H1 (cell line): ENCODE measurements at regions not wholly inside any gene's neighbourhood (a gene's known extent, or its start where the extent isn't known, plus 50 kb on each side); places are given as distances from the start of the nearest gene placed in this dataset.

ENCODE experiments used
- CTCF ChIA-PET: fragments of 300-600 bp; sonication (Branson Sonifier 250); formaldehyde crosslinking; loops from one replicate; lab custom pipeline; 2021; ENCODE audit not compliant: partially characterized antibody; lab: Charles Lee
- POLR2A ChIA-PET: fragments of 300-600 bp; sonication (Branson Sonifier 250); formaldehyde crosslinking; loops from one replicate; lab custom pipeline; 2021; ENCODE audit warnings: inconsistent platforms; ENCODE audit not compliant: partially characterized antibody; lab: Charles Lee
- DNase-seq, 2 experiments: peaks; one replicate each; pipeline versions ENCODE4 v3.0.0 to v3.0.0-alpha.2; 2010 to 2022; ENCODE audit warnings: low spot score in 2 of 2, low read depth in 1 of 2, mixed read lengths in 1 of 2
- FAIRE-seq: peaks from 2 replicates; lab custom pipeline; 2011; peaks lifted over from hg19 to GRCh38; lab: Jason Lieb, UNC
- H2AFZ ChIP-seq: 2 replicates; pipeline ENCODE4 v1.8.1; 2012; ENCODE audit warnings: low read length, inconsistent platforms
- H2AK5ac ChIP-seq: 2 replicates; pipeline ENCODE4 v1.6.1; 2013; ENCODE audit warnings: low read depth, low read length
- H2BK120ac ChIP-seq: replicated peaks from 2 replicates; pipeline ENCODE3; 2013; ENCODE audit warnings: low read depth, low read length, inconsistent platforms
- H2BK12ac ChIP-seq: 2 replicates; pipeline ENCODE4 v1.6.1; 2013; ENCODE audit warnings: low read depth, low read length
- H2BK15ac ChIP-seq: 2 replicates; pipeline ENCODE4 v1.6.1; 2013; ENCODE audit warnings: low read length
- H2BK20ac ChIP-seq: 2 replicates; pipeline ENCODE4 v1.6.1; 2013; ENCODE audit warnings: low read length
- H2BK5ac ChIP-seq: 2 replicates; pipeline ENCODE4 v1.6.1; 2013; ENCODE audit warnings: low read depth, low read length
- H3K14ac ChIP-seq: 2 replicates; pipeline ENCODE4 v1.6.1; 2013; ENCODE audit warnings: inconsistent platforms; ENCODE audit not compliant: insufficient read length
- H3K18ac ChIP-seq: 2 replicates; pipeline ENCODE4 v1.6.1; 2013; ENCODE audit warnings: low read length; ENCODE audit errors: extremely low read depth
- H3K23ac ChIP-seq: 2 replicates; pipeline ENCODE4 v1.6.1; 2013; ENCODE audit warnings: inconsistent platforms; ENCODE audit not compliant: insufficient read length
- H3K23me2 ChIP-seq: 2 replicates; pipeline ENCODE4 v1.6.1; 2013; ENCODE audit warnings: low read depth, low read length
- H3K27ac ChIP-seq: 2 replicates; pipeline ENCODE4 v1.6.1; 2011; ENCODE audit warnings: low read depth, low read length, inconsistent platforms
- H3K27me3 ChIP-seq, 4 experiments: replicated peaks in 1 of 4; 1 replicate in 1 of 4; 2 replicates in 3 of 4; pipeline versions ENCODE4 v1.6.1 to v1.8.1; 2011 to 2013; ENCODE audit warnings: low read length in 3 of 4, mild to moderate bottlenecking in 3 of 4, inconsistent platforms in 2 of 4, mixed read lengths in 2 of 4, moderate library complexity in 1 of 4; ENCODE audit not compliant: control insufficient read depth in 3 of 4, insufficient read depth in 3 of 4; ENCODE audit errors: extremely low read depth in 1 of 4
- H3K36me3 ChIP-seq, 4 experiments: 2 replicates each; pipeline versions ENCODE4 v1.6.1 to v1.8.1; 2011 to 2013; ENCODE audit warnings: mild to moderate bottlenecking in 4 of 4, low read length in 3 of 4, moderate library complexity in 2 of 4, control low read depth in 1 of 4, inconsistent platforms in 1 of 4; ENCODE audit not compliant: insufficient read depth in 4 of 4, control insufficient read depth in 2 of 4
- H3K4ac ChIP-seq: replicated peaks from 2 replicates; pipeline ENCODE3; 2013; ENCODE audit warnings: low read length, low read depth, mixed read lengths, inconsistent platforms; ENCODE audit not compliant: insufficient read length
- H3K4me1 ChIP-seq, 4 experiments: replicated peaks in 1 of 4; 1 replicate in 1 of 4; 2 replicates in 3 of 4; pipeline versions ENCODE4 v1.6.1 to v1.8.1; 2011 to 2013; ENCODE audit warnings: low read length in 3 of 4, inconsistent platforms in 2 of 4, mixed read lengths in 1 of 4; ENCODE audit not compliant: insufficient read depth in 4 of 4, control insufficient read depth in 3 of 4
- H3K4me2 ChIP-seq, 2 experiments: 2 replicates each; pipeline versions ENCODE4 v1.6.1 to v1.8.1; 2011 to 2013; ENCODE audit warnings: low read depth in 2 of 2, low read length in 2 of 2, control low read depth in 1 of 2, inconsistent platforms in 1 of 2, mild to moderate bottlenecking in 1 of 2; ENCODE audit not compliant: insufficient read depth in 1 of 2
- H3K4me3 ChIP-seq, 4 experiments: fragments of 200-600, 300-600 bp in 1 of 4; sonication (generic), shearing (Covaris generic), sonication (Bioruptor Twin) in 1 of 4; 2 replicates each; pipeline versions ENCODE4 v1.5.1 to v1.8.1; 2011 to 2016; ENCODE audit warnings: low read length in 4 of 4, low read depth in 3 of 4, control low read depth in 2 of 4, inconsistent platforms in 2 of 4, mild to moderate bottlenecking in 2 of 4, mixed read lengths in 1 of 4, moderate library complexity in 1 of 4; ENCODE audit not compliant: insufficient read depth in 2 of 4; ENCODE audit errors: extremely low read depth in 1 of 4
- H3K56ac ChIP-seq: replicated peaks from 2 replicates; pipeline ENCODE3; 2013; ENCODE audit warnings: low read depth, mild to moderate bottlenecking, mixed read lengths, low read length, inconsistent platforms; ENCODE audit not compliant: insufficient read length
- H3K79me1 ChIP-seq: 2 replicates; pipeline ENCODE4 v1.6.1; 2013; ENCODE audit warnings: low read depth, low read length, control low read depth
- H3K79me2 ChIP-seq, 2 experiments: 2 replicates each; pipeline versions ENCODE4 v1.6.1 to v1.8.1; 2012 to 2013; ENCODE audit warnings: low read length in 2 of 2, mild to moderate bottlenecking in 2 of 2, inconsistent platforms in 1 of 2; ENCODE audit not compliant: insufficient read depth in 2 of 2, control insufficient read depth in 1 of 2
- H3K9ac ChIP-seq, 4 experiments: replicated peaks in 1 of 4; 1 replicate in 1 of 4; 2 replicates in 3 of 4; pipeline versions ENCODE4 v1.6.1 to v1.8.1; 2011 to 2013; ENCODE audit warnings: low read depth in 3 of 4, low read length in 3 of 4, control low read depth in 2 of 4, mild to moderate bottlenecking in 2 of 4, moderate library complexity in 2 of 4, inconsistent platforms in 1 of 4; ENCODE audit errors: extremely low read depth in 1 of 4
- H3K9me3 ChIP-seq, 2 experiments: 2 replicates each; pipeline versions ENCODE4 v1.6.1 to v1.8.1; 2012 to 2013; ENCODE audit warnings: mild to moderate bottlenecking in 2 of 2, moderate library complexity in 2 of 2, control low read depth in 1 of 2, inconsistent platforms in 1 of 2, low read depth in 1 of 2, low read length in 1 of 2, mixed read lengths in 1 of 2; ENCODE audit not compliant: insufficient read depth in 2 of 2
- H4K20me1 ChIP-seq, 2 experiments: replicated peaks in 1 of 2; 2 replicates each; pipeline versions ENCODE3 to v1.8.1; 2011 to 2013; ENCODE audit warnings: inconsistent platforms in 2 of 2, low read length in 2 of 2, mild to moderate bottlenecking in 1 of 2; ENCODE audit not compliant: insufficient read depth in 2 of 2, control insufficient read depth in 1 of 2
- H4K5ac ChIP-seq: 2 replicates; pipeline ENCODE4 v1.6.1; 2013; ENCODE audit warnings: low read length, low read depth, mixed read lengths, inconsistent platforms; ENCODE audit not compliant: insufficient read length
- H4K8ac ChIP-seq: 2 replicates; pipeline ENCODE4 v1.8.0; 2013; ENCODE audit warnings: mild to moderate bottlenecking, moderate library complexity, low read length, inconsistent platforms; ENCODE audit not compliant: insufficient read depth; ENCODE audit errors: extremely low read depth
- H4K91ac ChIP-seq: replicated peaks from 2 replicates; pipeline ENCODE3; 2013; ENCODE audit warnings: low read length, mixed read lengths, inconsistent platforms; ENCODE audit not compliant: insufficient read length
- BRCA1 ChIP-seq: IDR thresholded peaks from 2 replicates; pipeline ENCODE4 v1.6.1; 2012; ENCODE audit warnings: low read depth, low read length, improper control_type of control experiment
- CREB1 ChIP-seq: IDR thresholded peaks from 2 replicates; pipeline ENCODE4 v1.6.1; 2012; ENCODE audit warnings: inconsistent platforms
- CTCF ChIP-seq, 3 experiments: IDR thresholded peaks; 1 replicate in 2 of 3; 2 replicates in 1 of 3; pipeline versions ENCODE4 v1.5.1 to v1.6.1; 2011; ENCODE audit warnings: low read length in 3 of 3, mild to moderate bottlenecking in 3 of 3, inconsistent platforms in 2 of 3, low read depth in 1 of 3, moderate library complexity in 1 of 3; ENCODE audit not compliant: insufficient read depth in 1 of 3; ENCODE audit errors: control extremely low read depth in 1 of 3
- HDAC2 ChIP-seq, 2 experiments: fragments of 300-600 bp in 1 of 2; sonication (generic) in 1 of 2; IDR thresholded peaks; 2 replicates each; pipeline ENCODE4 v1.6.1; 2011 to 2012; ENCODE audit warnings: low read depth in 2 of 2, low read length in 2 of 2, mild to moderate bottlenecking in 2 of 2, moderate library complexity in 2 of 2, borderline replicate concordance in 1 of 2, inconsistent platforms in 1 of 2
- KDM1A ChIP-seq: fragments of 200-600, 300-600 bp; sonication (generic); IDR thresholded peaks from 2 replicates; pipeline ENCODE4 v1.7.1; 2016; ENCODE audit warnings: mild to moderate bottlenecking, low read length, borderline replicate concordance
- KDM5A ChIP-seq: fragments of 200-600 bp; IDR thresholded peaks from 2 replicates; pipeline ENCODE4 v1.7.1; 2012; ENCODE audit warnings: mild to moderate bottlenecking, low read length, inconsistent platforms, mixed read lengths
- MAX ChIP-seq: IDR thresholded peaks from 2 replicates; pipeline ENCODE4 v1.6.1; 2012; ENCODE audit warnings: inconsistent platforms
- SAP30 ChIP-seq: fragments of 300-600 bp; sonication (generic); IDR thresholded peaks from 2 replicates; pipeline ENCODE4 v1.7.1; 2012; ENCODE audit warnings: low read length, moderate library complexity, mild to moderate bottlenecking, inconsistent platforms; ENCODE audit not compliant: insufficient read depth, insufficient replicate concordance
- SP4 ChIP-seq: IDR thresholded peaks from 2 replicates; pipeline ENCODE4 v1.6.1; 2012; ENCODE audit warnings: low read length, inconsistent platforms
- TAF1 ChIP-seq: IDR thresholded peaks from 2 replicates; pipeline ENCODE4 v1.6.1; 2011; ENCODE audit warnings: mild to moderate bottlenecking, low read depth, low read length
- YY1 ChIP-seq: IDR thresholded peaks from 2 replicates; pipeline ENCODE4 v1.6.1; 2011; ENCODE audit warnings: low read depth, mild to moderate bottlenecking, low read length
- WGBS, 2 experiments: shearing (Covaris generic) in 1 of 2; methylation state at CpG; one replicate each; pipeline versions ENCODE4 v1.1.6 to v1.1.7; 2013 to 2015; ENCODE audit warnings: low lambda C conversion rate in 2 of 2, mixed read lengths in 2 of 2, inconsistent platforms in 1 of 2, low coverage in 1 of 2, missing lambda C conversion rate in 1 of 2; ENCODE audit not compliant: insufficient replicate concordance in 2 of 2, insufficient coverage in 1 of 2, insufficient read length in 1 of 2; ENCODE audit errors: extremely low coverage in 1 of 2, missing lambda C conversion rate in 1 of 2; 5-methylcytosine and 5-hydroxymethylcytosine counted together

DNA sequence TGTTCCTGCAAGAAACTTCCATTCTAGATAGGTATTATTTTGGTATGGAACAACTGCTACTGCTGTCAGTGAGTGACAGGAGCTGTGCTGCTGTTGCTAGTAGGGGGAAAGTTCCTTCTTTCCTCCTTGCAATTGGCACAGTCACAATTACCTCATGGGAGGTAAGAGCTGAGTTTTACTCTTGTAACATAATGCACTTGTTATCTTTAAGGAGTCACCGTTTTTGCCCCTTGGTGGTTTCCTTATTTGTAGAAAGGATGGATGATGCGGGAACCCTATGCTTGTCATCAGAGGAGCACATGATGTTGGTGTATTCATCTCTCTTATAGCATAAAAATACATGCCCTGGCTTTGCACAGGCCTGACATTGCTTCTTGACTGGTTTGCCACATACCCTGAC is 234.7 kb upstream of the NPY start:
- POLR2A ChIA-PET: no interaction called here
- CTCF ChIA-PET: interaction anchor here (1.4 to 2.2 kb wide), 3 partner anchors 8 to 110 kb away, joined by 3 to 11 read pairs (median 4); no protein-coding TSS in a partner anchor
- no peak overlapping the region for H3K9ac ChIP-seq
- H3K79me1 ChIP-seq: no peaks in the 10 kb centered on the region
- H3K14ac ChIP-seq: no peak overlapping the region
- H3K4me3 ChIP-seq: no peak overlapping the region
- FAIRE-seq: no peak
- H4K91ac ChIP-seq: no peak overlapping the region
- no peak overlapping the region for H3K56ac ChIP-seq
- no peaks in the 10 kb centered on the region for H3K79me2 ChIP-seq
- H2AFZ ChIP-seq: no peak overlapping the region
- H4K20me1 ChIP-seq: no peaks in the 10 kb centered on the region
- H3K4me1 ChIP-seq: peaks cover 0 to 1% (median 0%) of the 10 kb centered on the region in 4 experiments; a peak in 1 of 7 replicates
- no peak overlapping the region for H4K5ac ChIP-seq
- H3K23ac ChIP-seq: no peak overlapping the region
- no peak overlapping the region for H3K4ac ChIP-seq
- no peaks in the 10 kb centered on the region for H3K23me2 ChIP-seq
- WGBS, 2 experiments: 93% methylated on average over 2 of the region's 2 CpGs; no CpG with 5 or more reads in 1 of the 2 experiments
- H3K27me3 ChIP-seq: no peaks in the 10 kb centered on the region
- no peak overlapping the region for H3K4me2 ChIP-seq
- H2BK12ac ChIP-seq: no peak overlapping the region
- no peak overlapping the region for H2BK120ac ChIP-seq
- H2BK20ac ChIP-seq: no peak overlapping the region
- no peak overlapping the region for H3K27ac ChIP-seq
- H3K36me3 ChIP-seq: peaks cover 0 to 2% (median 0%) of the 10 kb centered on the region in 4 experiments; a peak in 1 of 8 replicates
- H4K8ac ChIP-seq: no peak overlapping the region
- no peak overlapping the region for H3K18ac ChIP-seq
- no peak for DNase-seq
- H2AK5ac ChIP-seq: no peak overlapping the region
- H3K9me3 ChIP-seq: peaks cover 3 to 4% of the 10 kb centered on the region in 2 experiments; a peak in 2 of 4 replicates
- no peak overlapping the region for H2BK5ac ChIP-seq
- H2BK15ac ChIP-seq: no peak overlapping the region
- no peak for TF ChIP-seq HDAC2 (IDR thresholded peaks at IDR 0.05; ENCODE audit: borderline replicate concordance in 1 of 2, low read depth in 2 of 2, low read length in 2 of 2)
- no peak for TF ChIP-seq BRCA1
- TF ChIP-seq MAX: no peak
- no peak for TF ChIP-seq CREB1
- no peak for TF ChIP-seq SP4
- TF ChIP-seq TAF1: no peak
- TF ChIP-seq KDM1A: no peak
- TF ChIP-seq KDM5A: no peak
- no peak for TF ChIP-seq CTCF (IDR thresholded peaks at IDR 0.05; ENCODE audit: control extremely low read depth in 1 of 3, insufficient read depth in 1 of 3, low read depth in 1 of 3, low read length in 3 of 3)
- no peak for TF ChIP-seq YY1
- TF ChIP-seq SAP30: no peak
